Fibroblast of skin of left quadriceps (primary cell): ENCODE measurements at regions not wholly inside any gene's neighbourhood (a gene's known extent, or its start where the extent isn't known, plus 50 kb on each side); places are given as distances from the start of the nearest gene placed in this dataset.

Experiments
- DNase-seq, 2 experiments: peaks; one replicate each; pipeline ENCODE4 v3.0.0-alpha.2; 2013; ENCODE audit warnings: low read depth in 2 of 2

- DNase-seq: no peak
These were observed 83.8 kb downstream of the AXIN2 start for GRCh38 chr17:65477600-65477999.

GRCh38 chr17:65474660-65475059 lies 86.8 kb downstream of the AXIN2 start:
- no peak for DNase-seq

GRCh38 chr17:65473985-65474384 lies 87.5 kb downstream of the AXIN2 start:
- no peak for DNase-seq

GRCh38 chr17:65473363-65473762 lies 88.1 kb downstream of the AXIN2 start:
- DNase-seq: no peak

- DNase-seq: no peak
These were observed 88.7 kb downstream of the AXIN2 start for GRCh38 chr17:65472666-65473309.

GRCh38 chr17:65470783-65471182 lies 90.7 kb downstream of the AXIN2 start:
- DNase-seq: no peak

- no peak for DNase-seq
These were observed 93.1 kb downstream of the AXIN2 start for GRCh38 chr17:65468321-65468720.

GRCh38 chr17:65467156-65467555 lies 94.3 kb downstream of the AXIN2 start:
- DNase-seq: no peak

- no peak for DNase-seq
These were observed 94.9 kb downstream of the AXIN2 start for GRCh38 chr17:65466547-65466946.

- DNase-seq: no peak
These were observed 98.2 kb downstream of the AXIN2 start for GRCh38 chr17:65463242-65463641.

GRCh38 chr17:65459677-65460347 lies 101.6 kb downstream of the AXIN2 start:
- DNase-seq: no peak

- no peak for DNase-seq
These were observed 103.7 kb downstream of the AXIN2 start for GRCh38 chr17:65457635-65458257.

- no peak for DNase-seq
These were observed 104.3 kb downstream of the AXIN2 start for GRCh38 chr17:65457183-65457582.

GRCh38 chr17:65456368-65457151 lies 104.9 kb downstream of the AXIN2 start:
- no peak for DNase-seq

- DNase-seq: no peak
These were observed 105.5 kb downstream of the AXIN2 start for GRCh38 chr17:65455972-65456343.

GRCh38 chr17:65455154-65455971 lies 106.1 kb downstream of the AXIN2 start:
- DNase-seq: no peak

- DNase-seq: no peak
These were observed 108.1 kb downstream of the AXIN2 start for GRCh38 chr17:65453204-65453931.

- DNase-seq: no peak
These were observed 112.0 kb downstream of the AXIN2 start for GRCh38 chr17:65449495-65449894.

GRCh38 chr17:65447823-65448222 lies 113.6 kb downstream of the AXIN2 start:
- no peak for DNase-seq

- DNase-seq: no peak
These were observed 114.5 kb downstream of the AXIN2 start for GRCh38 chr17:65446838-65447526.
